ENCODE measurements at regions not wholly inside any gene's neighbourhood (a gene's known extent, or its start where the extent isn't known, plus 50 kb on each side); places are given as distances from the start of the nearest gene placed in this dataset.
A peak's percentile ranks its signal among the peaks of the same experiment; 100 is the strongest.
"Not testable (repeated sequence)": the region's sequence is repeated elsewhere in the genome, so short reads cannot be mapped to it uniquely, and the experiment has no call there.

DNA sequence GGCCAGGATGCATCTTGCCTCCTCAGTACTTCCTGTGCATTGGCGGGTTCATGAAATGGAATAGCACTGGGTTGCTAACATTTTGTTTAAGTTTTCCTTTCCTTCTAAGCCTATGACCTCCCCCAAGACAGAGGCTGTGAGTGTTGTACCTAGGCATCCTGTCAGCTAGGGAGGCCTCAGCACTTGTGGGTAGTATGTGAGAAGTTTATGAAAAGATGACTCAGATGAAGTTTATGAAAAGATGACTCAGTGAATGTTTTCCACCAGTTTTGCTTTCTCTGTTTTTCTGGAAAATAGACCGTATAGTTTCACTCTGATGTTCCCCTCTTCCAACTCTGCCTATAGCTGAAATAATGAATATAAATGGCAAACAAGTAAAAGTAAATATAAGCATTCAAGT lies 412.9 kb downstream of the TMEM182 start:
- H3K27ac Mint-ChIP-seq (ENCODE audit: unreplicated experiment), result no peak overlapping the region

DNA sequence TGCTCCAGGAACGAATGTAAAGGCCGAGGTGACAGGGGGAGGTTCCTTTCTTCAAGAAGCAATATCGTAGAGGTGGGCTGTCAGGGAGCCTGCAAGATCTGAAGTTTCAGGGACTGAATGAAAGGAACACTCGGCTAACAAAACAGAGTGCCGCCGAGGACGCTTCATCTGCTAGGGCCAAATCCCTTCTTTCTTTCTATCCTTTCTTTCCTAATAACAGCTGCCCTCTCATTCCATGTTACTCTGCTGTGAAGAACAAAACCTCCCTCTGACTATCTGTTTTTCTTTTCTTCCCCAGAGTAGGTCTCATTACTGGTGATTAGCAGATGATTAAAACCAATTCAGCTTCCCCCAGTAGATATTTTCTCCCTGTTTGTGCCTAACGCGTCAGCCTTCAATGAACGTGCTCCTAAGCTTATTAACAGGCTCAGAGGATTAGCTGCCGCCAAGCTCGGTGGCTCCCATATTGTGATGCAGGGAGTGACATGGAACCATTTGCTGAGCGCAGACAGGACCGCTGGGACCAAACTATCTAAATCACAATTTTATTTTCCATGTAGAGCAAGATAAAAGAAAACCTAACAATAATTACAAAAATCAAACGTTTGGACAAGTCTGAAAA lies 414.6 kb downstream of the TMEM182 start:
- TF ChIP-seq, protein P1, sequence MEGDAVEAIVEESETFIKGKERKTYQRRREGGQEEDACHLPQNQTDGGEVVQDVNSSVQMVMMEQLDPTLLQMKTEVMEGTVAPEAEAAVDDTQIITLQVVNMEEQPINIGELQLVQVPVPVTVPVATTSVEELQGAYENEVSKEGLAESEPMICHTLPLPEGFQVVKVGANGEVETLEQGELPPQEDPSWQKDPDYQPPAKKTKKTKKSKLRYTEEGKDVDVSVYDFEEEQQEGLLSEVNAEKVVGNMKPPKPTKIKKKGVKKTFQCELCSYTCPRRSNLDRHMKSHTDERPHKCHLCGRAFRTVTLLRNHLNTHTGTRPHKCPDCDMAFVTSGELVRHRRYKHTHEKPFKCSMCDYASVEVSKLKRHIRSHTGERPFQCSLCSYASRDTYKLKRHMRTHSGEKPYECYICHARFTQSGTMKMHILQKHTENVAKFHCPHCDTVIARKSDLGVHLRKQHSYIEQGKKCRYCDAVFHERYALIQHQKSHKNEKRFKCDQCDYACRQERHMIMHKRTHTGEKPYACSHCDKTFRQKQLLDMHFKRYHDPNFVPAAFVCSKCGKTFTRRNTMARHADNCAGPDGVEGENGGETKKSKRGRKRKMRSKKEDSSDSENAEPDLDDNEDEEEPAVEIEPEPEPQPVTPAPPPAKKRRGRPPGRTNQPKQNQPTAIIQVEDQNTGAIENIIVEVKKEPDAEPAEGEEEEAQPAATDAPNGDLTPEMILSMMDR (IDR thresholded peaks at IDR 0.05; ENCODE audit: unreplicated experiment), result no peak
- no peaks in the 10 kb centered on the region for H3K9me3 Mint-ChIP-seq (ENCODE audit: unreplicated experiment)
- DNase-seq (ENCODE audit: low spot score), result no peak
- H3K27me3 Mint-ChIP-seq (ENCODE audit: unreplicated experiment), result no peaks in the 10 kb centered on the region
- no peak overlapping the region for H3K4me3 Mint-ChIP-seq (ENCODE audit: unreplicated experiment)
- H3K36me3 Mint-ChIP-seq (ENCODE audit: low read depth, unreplicated experiment), result no peaks in the 10 kb centered on the region
- H3K27ac Mint-ChIP-seq (ENCODE audit: unreplicated experiment), result no peak overlapping the region
- H3K4me1 Mint-ChIP-seq (ENCODE audit: unreplicated experiment), result no peaks in the 10 kb centered on the region

More for the DNA sequence above, 412.9 kb downstream of the TMEM182 start:
- Mint-ChIP-seq H3K36me3 (ENCODE audit: low read depth, unreplicated experiment) (no peaks in the 10 kb centered on the region), H3K9me3 (ENCODE audit: unreplicated experiment) (no peaks in the 10 kb centered on the region), H3K4me1 (ENCODE audit: unreplicated experiment) (no peaks in the 10 kb centered on the region), H3K4me3 (ENCODE audit: unreplicated experiment) (no peak overlapping the region), H3K27me3 (ENCODE audit: unreplicated experiment) (peaks cover 4% of the 10 kb centered on the region)
- TF ChIP-seq, protein P1 (IDR thresholded peaks at IDR 0.05; ENCODE audit: unreplicated experiment), result no peak
- no peak for DNase-seq (ENCODE audit: low spot score)

DNA sequence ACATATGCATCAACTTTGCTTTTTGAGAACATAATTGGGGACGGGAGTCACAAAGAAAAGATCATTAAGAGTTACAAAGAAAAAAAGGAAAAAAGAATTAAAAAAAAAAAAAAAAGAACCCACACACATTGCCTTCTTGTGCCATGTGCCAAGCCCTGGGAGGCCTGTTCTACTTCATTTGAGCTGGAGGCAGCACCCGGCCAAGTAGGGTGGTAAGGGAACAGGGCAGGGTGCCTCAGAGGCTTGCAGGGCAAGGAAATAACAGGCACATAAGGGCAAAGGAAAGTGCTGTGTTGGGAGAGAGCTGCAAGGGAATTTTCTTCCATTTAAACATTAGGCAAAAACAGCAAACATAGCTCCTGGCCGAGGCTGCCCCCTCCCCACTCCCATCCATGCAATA lies 418.0 kb downstream of the TMEM182 start:
- no peak for DNase-seq (ENCODE audit: low spot score)
- TF ChIP-seq, protein P1 (IDR thresholded peaks at IDR 0.05; ENCODE audit: unreplicated experiment), result no peak
- Mint-ChIP-seq H3K27me3 (ENCODE audit: unreplicated experiment) (no peaks in the 10 kb centered on the region), H3K4me3 (ENCODE audit: unreplicated experiment) (no peak overlapping the region), H3K36me3 (ENCODE audit: low read depth, unreplicated experiment) (no peaks in the 10 kb centered on the region), H3K4me1 (ENCODE audit: unreplicated experiment) (no peaks in the 10 kb centered on the region), H3K27ac (ENCODE audit: unreplicated experiment) (no peak overlapping the region), H3K9me3 (ENCODE audit: unreplicated experiment) (no peaks in the 10 kb centered on the region)

DNA sequence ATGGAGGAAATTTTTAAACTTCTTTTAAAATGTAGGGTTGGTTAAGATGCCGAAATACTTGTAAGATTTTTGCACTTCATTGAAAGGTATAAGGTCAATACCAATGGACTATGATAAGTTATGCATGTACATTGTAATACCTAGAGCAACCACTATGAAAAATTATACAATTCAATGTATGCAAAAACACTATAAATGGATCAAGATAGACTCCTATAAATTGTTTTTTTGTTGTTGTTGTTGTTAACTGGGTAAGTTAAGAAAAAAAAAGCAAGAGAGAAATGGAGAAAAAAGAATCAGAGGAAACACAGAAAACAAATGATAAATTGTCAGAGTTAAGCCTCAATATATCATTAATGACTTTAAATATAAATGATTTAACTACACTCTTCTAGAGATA lies 421.2 kb downstream of the TMEM182 start:
- Mint-ChIP-seq H3K27ac (ENCODE audit: unreplicated experiment) (no peak overlapping the region), H3K9me3 (ENCODE audit: unreplicated experiment) (no peaks in the 10 kb centered on the region), H3K4me3 (ENCODE audit: unreplicated experiment) (no peak overlapping the region), H3K36me3 (ENCODE audit: low read depth, unreplicated experiment) (no peaks in the 10 kb centered on the region), H3K4me1 (ENCODE audit: unreplicated experiment) (no peaks in the 10 kb centered on the region), H3K27me3 (ENCODE audit: unreplicated experiment) (peaks cover 2% of the 10 kb centered on the region)
- DNase-seq (ENCODE audit: low spot score), result no peak
- TF ChIP-seq, protein P1 (IDR thresholded peaks at IDR 0.05; ENCODE audit: unreplicated experiment), result peak; percentile 71

DNA sequence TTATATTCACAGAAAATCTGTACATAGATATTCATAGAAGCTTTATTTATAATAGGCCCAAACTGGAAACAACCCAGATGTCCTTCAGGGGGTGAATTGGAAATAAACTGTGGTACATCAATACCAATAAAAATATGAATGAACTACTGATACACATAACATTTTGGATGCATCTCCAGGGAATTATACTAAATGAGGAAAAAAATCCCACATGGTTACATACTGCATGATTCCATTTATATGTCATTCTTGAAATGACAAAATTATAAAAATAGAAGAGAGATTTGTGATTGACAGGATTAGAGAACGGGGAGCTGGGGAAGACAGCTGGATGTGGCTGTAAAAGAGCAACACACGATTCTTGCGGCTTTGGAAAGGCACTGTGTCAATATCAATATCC lies 435.0 kb downstream of the TMEM182 start:
- Mint-ChIP-seq H3K27ac (ENCODE audit: unreplicated experiment) (no peak overlapping the region), H3K27me3 (ENCODE audit: unreplicated experiment) (no peaks in the 10 kb centered on the region), H3K4me1 (ENCODE audit: unreplicated experiment) (no peaks in the 10 kb centered on the region), H3K9me3 (ENCODE audit: unreplicated experiment) (no peaks in the 10 kb centered on the region), H3K4me3 (ENCODE audit: unreplicated experiment) (no peak overlapping the region), H3K36me3 (ENCODE audit: low read depth, unreplicated experiment) (no peaks in the 10 kb centered on the region)
- TF ChIP-seq, protein P1 (IDR thresholded peaks at IDR 0.05; ENCODE audit: unreplicated experiment), result no peak
- no peak for DNase-seq (ENCODE audit: low spot score)

DNA sequence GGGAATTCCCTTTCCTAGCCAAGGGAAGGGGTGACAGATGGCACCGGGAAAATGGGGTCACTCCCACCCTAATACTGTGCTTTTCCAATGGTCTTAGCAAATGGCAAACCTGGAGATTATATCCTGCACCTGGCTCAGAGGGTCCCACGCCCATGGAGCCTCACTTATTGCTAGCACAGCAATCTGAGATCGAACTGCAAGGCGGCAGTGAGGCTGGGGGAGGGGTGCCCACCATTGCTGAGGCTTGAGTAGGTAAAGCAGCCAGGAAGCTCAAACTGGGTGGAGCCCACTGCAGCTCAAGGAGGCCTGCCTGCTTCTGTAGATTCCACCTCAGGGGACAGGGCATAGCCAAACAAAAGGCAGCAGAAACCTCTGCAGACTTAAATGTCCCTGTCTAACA lies 438.9 kb downstream of the TMEM182 start:
- not testable (repeated sequence) for H3K4me1 Mint-ChIP-seq (ENCODE audit: unreplicated experiment); H3K27ac Mint-ChIP-seq (ENCODE audit: unreplicated experiment); H3K4me3 Mint-ChIP-seq (ENCODE audit: unreplicated experiment); DNase-seq (ENCODE audit: low spot score); H3K27me3 Mint-ChIP-seq (ENCODE audit: unreplicated experiment); H3K9me3 Mint-ChIP-seq (ENCODE audit: unreplicated experiment); H3K36me3 Mint-ChIP-seq (ENCODE audit: low read depth, unreplicated experiment)
